ENCODE measurements at regions not wholly inside any gene's neighbourhood (a gene's known extent, or its start where the extent isn't known, plus 50 kb on each side); places are given as distances from the start of the nearest gene placed in this dataset.
"Not testable (repeated sequence)": the region's sequence is repeated elsewhere in the genome, so short reads cannot be mapped to it uniquely, and the experiment has no call there.

GRCh38 chr5:23223846-23224245 is 283.6 kb upstream of the PRDM9 start:
- no peak for DNase-seq

- DNase-seq, result no peak
These were observed 285.6 kb upstream of the PRDM9 start for GRCh38 chr5:23221831-23222230.

GRCh38 chr5:23217159-23217558 is 290.2 kb upstream of the PRDM9 start:
- DNase-seq, result no peak

- DNase-seq, result no peak
These were observed 291.1 kb upstream of the PRDM9 start for GRCh38 chr5:23216345-23216744.

- DNase-seq, result peak; percentile 54
These were observed 298.4 kb upstream of the PRDM9 start for GRCh38 chr5:23208959-23209431.

GRCh38 chr5:23204111-23204510 is 303.3 kb upstream of the PRDM9 start:
- no peak for DNase-seq

- DNase-seq, result no peak
These were observed 316.7 kb upstream of the CDH12 start for GRCh38 chr5:23169660-23170416.

GRCh38 chr5:23164971-23165370 is 311.8 kb upstream of the CDH12 start:
- DNase-seq, result no peak

- no peak for DNase-seq
These were observed 305.0 kb upstream of the CDH12 start for GRCh38 chr5:23158179-23158578.

GRCh38 chr5:23157716-23158115 is 304.6 kb upstream of the CDH12 start:
- DNase-seq, result no peak

- DNase-seq, result no peak
These were observed 304.0 kb upstream of the CDH12 start for GRCh38 chr5:23157169-23157568.

GRCh38 chr5:23147625-23148024 is 294.5 kb upstream of the CDH12 start:
- no peak for DNase-seq

- no peak for DNase-seq
These were observed 293.0 kb upstream of the CDH12 start for GRCh38 chr5:23146183-23146582.

GRCh38 chr5:23139338-23140171 is 286.4 kb upstream of the CDH12 start:
- no peak for DNase-seq

- DNase-seq, result no peak
These were observed 283.8 kb upstream of the CDH12 start for GRCh38 chr5:23136958-23137357.

- DNase-seq, result no peak
These were observed 279.1 kb upstream of the CDH12 start for GRCh38 chr5:23132231-23132630.

GRCh38 chr5:23112237-23112636 is 259.1 kb upstream of the CDH12 start:
- no peak for DNase-seq

- no peak for DNase-seq
These were observed 251.9 kb upstream of the CDH12 start for GRCh38 chr5:23105021-23105420.

- DNase-seq, result no peak
These were observed 250.4 kb upstream of the CDH12 start for GRCh38 chr5:23103566-23103965.

- DNase-seq, result not testable (repeated sequence)
These were observed 242.3 kb upstream of the CDH12 start for GRCh38 chr5:23095418-23095817.

- DNase-seq, result no peak
These were observed 236.1 kb upstream of the CDH12 start for GRCh38 chr5:23089286-23089685.

- DNase-seq, result peak; percentile 15
These were observed 231.7 kb upstream of the CDH12 start for GRCh38 chr5:23084815-23085214.

- no peak for DNase-seq
These were observed 219.0 kb upstream of the CDH12 start for GRCh38 chr5:23072179-23072578.

GRCh38 chr5:23071682-23072081 is 218.5 kb upstream of the CDH12 start:
- no peak for DNase-seq

All from RPMI8226 (cell line).